ENCODE measurements at regions not wholly inside any gene's neighbourhood (a gene's known extent, or its start where the extent isn't known, plus 50 kb on each side); places are given as distances from the start of the nearest gene placed in this dataset.

- TF ChIP-seq CTCF (IDR thresholded peaks at IDR 0.05; ENCODE audit: borderline replicate concordance, control extremely low read depth, extremely low read depth, insufficient read depth, missing control alignments): no peak
- DNase-seq (ENCODE audit: low spot score): no peak
- in situ Hi-C loops (cut with MboI; ENCODE audit: low sequenced_read_pairs, unreplicated experiment): no loop called here
Observed at GRCh38 chr18:59778434-59778833, 81.2 kb upstream of the CCBE1 start.

GRCh38 chr18:59777636-59778035, 80.4 kb upstream of the CCBE1 start:
- in situ Hi-C loops (cut with MboI; ENCODE audit: low sequenced_read_pairs, unreplicated experiment): no loop called here
- DNase-seq (ENCODE audit: low spot score): no peak
- TF ChIP-seq CTCF (IDR thresholded peaks at IDR 0.05; ENCODE audit: borderline replicate concordance, control extremely low read depth, extremely low read depth, insufficient read depth, missing control alignments): no peak

- TF ChIP-seq CTCF (IDR thresholded peaks at IDR 0.05; ENCODE audit: borderline replicate concordance, control extremely low read depth, extremely low read depth, insufficient read depth, missing control alignments): no peak
- in situ Hi-C loops (cut with MboI; ENCODE audit: low sequenced_read_pairs, unreplicated experiment): no loop called here
- no peak for DNase-seq (ENCODE audit: low spot score)
Observed at GRCh38 chr18:59769129-59769865, 72.1 kb upstream of the CCBE1 start.

- DNase-seq (ENCODE audit: low spot score): no peak
- in situ Hi-C loops (cut with MboI; ENCODE audit: low sequenced_read_pairs, unreplicated experiment): no loop called here
- TF ChIP-seq CTCF (IDR thresholded peaks at IDR 0.05; ENCODE audit: borderline replicate concordance, control extremely low read depth, extremely low read depth, insufficient read depth, missing control alignments): no peak
Observed at GRCh38 chr18:59768409-59768808, 71.2 kb upstream of the CCBE1 start.

- no peak for DNase-seq (ENCODE audit: low spot score)
- in situ Hi-C loops (cut with MboI; ENCODE audit: low sequenced_read_pairs, unreplicated experiment): no loop called here
- TF ChIP-seq CTCF (IDR thresholded peaks at IDR 0.05; ENCODE audit: borderline replicate concordance, control extremely low read depth, extremely low read depth, insufficient read depth, missing control alignments): no peak
Observed at GRCh38 chr18:59767732-59768131, 70.5 kb upstream of the CCBE1 start.

- in situ Hi-C loops (cut with MboI; ENCODE audit: low sequenced_read_pairs, unreplicated experiment): no loop called here
- TF ChIP-seq CTCF (IDR thresholded peaks at IDR 0.05; ENCODE audit: borderline replicate concordance, control extremely low read depth, extremely low read depth, insufficient read depth, missing control alignments): no peak
Observed at GRCh38 chr18:59765343-59765742, 68.1 kb upstream of the CCBE1 start.

More at GRCh38 chr18:59765343-59765742, 68.1 kb upstream of the CCBE1 start:
- no peak for DNase-seq (ENCODE audit: low spot score)

Data from GM13976 (cell line).